Ishikawa (cell line): ENCODE measurements at regions not wholly inside any gene's neighbourhood (a gene's known extent, or its start where the extent isn't known, plus 50 kb on each side); places are given as distances from the start of the nearest gene placed in this dataset.

Source experiments
- CEBPB ChIP-seq: IDR thresholded peaks from 2 replicates; pipeline ENCODE4 v1.6.1; 2012
- CREB1 ChIP-seq: IDR thresholded peaks from 2 replicates; pipeline ENCODE4 v1.6.1; 2012; ENCODE audit warnings: low read depth
- EGR1 ChIP-seq: IDR thresholded peaks from 2 replicates; pipeline ENCODE4 v1.6.1; 2012
- EP300 ChIP-seq: IDR thresholded peaks from 2 replicates; pipeline ENCODE4 v1.6.1; 2012; ENCODE audit warnings: borderline replicate concordance
- FOXM1 ChIP-seq: IDR thresholded peaks from 2 replicates; pipeline ENCODE4 v1.6.1; 2012; ENCODE audit warnings: low read depth, borderline replicate concordance
- NFIC ChIP-seq: IDR thresholded peaks from 2 replicates; pipeline ENCODE4 v1.6.1; 2012
- RAD21 ChIP-seq: IDR thresholded peaks from 2 replicates; pipeline ENCODE4 v1.6.1; 2012; ENCODE audit warnings: low read depth
- TAF1 ChIP-seq: IDR thresholded peaks from 2 replicates; pipeline ENCODE4 v1.6.1; 2012; ENCODE audit warnings: low read depth, mild to moderate bottlenecking
- TEAD4 ChIP-seq: IDR thresholded peaks from 2 replicates; pipeline ENCODE4 v1.6.1; 2012
- YY1 ChIP-seq: IDR thresholded peaks from 2 replicates; pipeline ENCODE4 v1.6.1; 2012; ENCODE audit warnings: low read depth
- TF ChIP-seq, protein P1 (sequence below): IDR thresholded peaks from 2 replicates; pipeline ENCODE4 v1.6.1; 2012
- TF ChIP-seq, protein P2 (sequence below): IDR thresholded peaks from 2 replicates; pipeline ENCODE4 v1.6.1; 2012
- TF ChIP-seq, protein P3 (sequence below): IDR thresholded peaks from 2 replicates; pipeline ENCODE4 v1.6.1; 2012; ENCODE audit warnings: low read depth, mild to moderate bottlenecking

DNA sequence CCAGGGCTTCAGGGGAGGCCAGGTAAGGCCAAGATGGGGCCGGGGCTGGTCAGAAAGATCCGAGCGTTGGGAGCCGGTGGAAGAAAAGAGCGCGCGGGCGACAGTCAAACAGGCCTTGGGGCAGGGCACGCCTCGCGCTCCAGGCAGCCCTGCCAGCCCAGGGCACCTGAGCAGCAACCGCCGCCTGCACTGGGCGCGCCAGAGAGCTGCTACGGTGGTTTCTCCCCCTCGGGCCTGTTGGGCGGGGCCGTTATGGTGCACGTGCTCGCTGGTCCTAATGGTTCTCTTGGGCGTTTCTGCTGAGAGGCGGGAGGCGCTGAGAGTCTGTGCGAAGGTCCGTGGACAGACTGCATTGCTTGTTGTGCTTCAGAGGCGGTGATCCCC, 787.4 kb downstream of the CDY1 start:
- TF ChIP-seq, protein P1, sequence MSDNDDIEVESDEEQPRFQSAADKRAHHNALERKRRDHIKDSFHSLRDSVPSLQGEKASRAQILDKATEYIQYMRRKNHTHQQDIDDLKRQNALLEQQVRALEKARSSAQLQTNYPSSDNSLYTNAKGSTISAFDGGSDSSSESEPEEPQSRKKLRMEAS: no peak
- TF ChIP-seq EGR1 (no peak), RAD21 (no peak), EP300 (no peak), TAF1 (no peak), CEBPB (no peak), YY1 (no peak), FOXM1 (no peak), CREB1 (no peak), TEAD4 (no peak), NFIC (no peak)
- TF ChIP-seq, protein P2, sequence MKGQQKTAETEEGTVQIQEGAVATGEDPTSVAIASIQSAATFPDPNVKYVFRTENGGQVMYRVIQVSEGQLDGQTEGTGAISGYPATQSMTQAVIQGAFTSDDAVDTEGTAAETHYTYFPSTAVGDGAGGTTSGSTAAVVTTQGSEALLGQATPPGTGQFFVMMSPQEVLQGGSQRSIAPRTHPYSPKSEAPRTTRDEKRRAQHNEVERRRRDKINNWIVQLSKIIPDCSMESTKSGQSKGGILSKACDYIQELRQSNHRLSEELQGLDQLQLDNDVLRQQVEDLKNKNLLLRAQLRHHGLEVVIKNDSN: no peak
- TF ChIP-seq, protein P3, sequence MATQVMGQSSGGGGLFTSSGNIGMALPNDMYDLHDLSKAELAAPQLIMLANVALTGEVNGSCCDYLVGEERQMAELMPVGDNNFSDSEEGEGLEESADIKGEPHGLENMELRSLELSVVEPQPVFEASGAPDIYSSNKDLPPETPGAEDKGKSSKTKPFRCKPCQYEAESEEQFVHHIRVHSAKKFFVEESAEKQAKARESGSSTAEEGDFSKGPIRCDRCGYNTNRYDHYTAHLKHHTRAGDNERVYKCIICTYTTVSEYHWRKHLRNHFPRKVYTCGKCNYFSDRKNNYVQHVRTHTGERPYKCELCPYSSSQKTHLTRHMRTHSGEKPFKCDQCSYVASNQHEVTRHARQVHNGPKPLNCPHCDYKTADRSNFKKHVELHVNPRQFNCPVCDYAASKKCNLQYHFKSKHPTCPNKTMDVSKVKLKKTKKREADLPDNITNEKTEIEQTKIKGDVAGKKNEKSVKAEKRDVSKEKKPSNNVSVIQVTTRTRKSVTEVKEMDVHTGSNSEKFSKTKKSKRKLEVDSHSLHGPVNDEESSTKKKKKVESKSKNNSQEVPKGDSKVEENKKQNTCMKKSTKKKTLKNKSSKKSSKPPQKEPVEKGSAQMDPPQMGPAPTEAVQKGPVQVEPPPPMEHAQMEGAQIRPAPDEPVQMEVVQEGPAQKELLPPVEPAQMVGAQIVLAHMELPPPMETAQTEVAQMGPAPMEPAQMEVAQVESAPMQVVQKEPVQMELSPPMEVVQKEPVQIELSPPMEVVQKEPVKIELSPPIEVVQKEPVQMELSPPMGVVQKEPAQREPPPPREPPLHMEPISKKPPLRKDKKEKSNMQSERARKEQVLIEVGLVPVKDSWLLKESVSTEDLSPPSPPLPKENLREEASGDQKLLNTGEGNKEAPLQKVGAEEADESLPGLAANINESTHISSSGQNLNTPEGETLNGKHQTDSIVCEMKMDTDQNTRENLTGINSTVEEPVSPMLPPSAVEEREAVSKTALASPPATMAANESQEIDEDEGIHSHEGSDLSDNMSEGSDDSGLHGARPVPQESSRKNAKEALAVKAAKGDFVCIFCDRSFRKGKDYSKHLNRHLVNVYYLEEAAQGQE: no peak
